SU-DHL-6 (cell line): ENCODE measurements at regions not wholly inside any gene's neighbourhood (a gene's known extent, or its start where the extent isn't known, plus 50 kb on each side); places are given as distances from the start of the nearest gene placed in this dataset.

Source experiments
- H2AFZ ChIP-seq: fragments of 200-600 bp; sonication (generic); 2 replicates; pipeline ENCODE4 v1.6.1; 2014; ENCODE audit warnings: low read depth, mild to moderate bottlenecking, moderate library complexity, mixed read lengths, antibody characterized with exemption, low read length; ENCODE audit not compliant: severe bottlenecking
- H3F3A ChIP-seq: fragments of 200-600 bp; shearing (Covaris generic); 2 replicates; pipeline ENCODE4 v1.6.0; 2016; ENCODE audit warnings: antibody characterized with exemption, mild to moderate bottlenecking; ENCODE audit not compliant: insufficient read depth
- H3K27ac ChIP-seq: fragments of 200-600 bp; sonication (generic); 2 replicates; pipeline ENCODE4 v1.5.1; 2016; ENCODE audit warnings: low read depth, mild to moderate bottlenecking, low read length, moderate library complexity, mixed read lengths
- H3K27me3 ChIP-seq: fragments of 200-600 bp; sonication (generic), shearing (Covaris generic); 2 replicates; pipeline ENCODE4 v1.6.0; 2014; ENCODE audit warnings: mild to moderate bottlenecking, low read length
- H3K36me3 ChIP-seq: fragments of 200-600 bp; sonication (generic); 2 replicates; pipeline ENCODE4 v1.6.1; 2014; ENCODE audit warnings: mild to moderate bottlenecking, low read length, mixed read lengths
- H3K4me2 ChIP-seq: fragments of 300-600, 200-600 bp; shearing (Covaris generic), sonication (generic); 2 replicates; pipeline ENCODE4 v1.6.0; 2014; ENCODE audit warnings: low read length, low read depth, mild to moderate bottlenecking; ENCODE audit not compliant: poor library complexity, severe bottlenecking
- H3K4me3 ChIP-seq: fragments of 200-600 bp; sonication (generic); 2 replicates; pipeline ENCODE4 v1.5.1; 2014; ENCODE audit warnings: antibody characterized with exemption, low read length, mild to moderate bottlenecking, mixed read lengths; ENCODE audit not compliant: insufficient read depth, poor library complexity, severe bottlenecking
- H3K79me2 ChIP-seq: fragments of 200-600 bp; sonication (generic); 2 replicates; pipeline ENCODE4 v1.6.1; 2014; ENCODE audit warnings: mild to moderate bottlenecking, low read length, moderate library complexity; ENCODE audit not compliant: insufficient read depth
- H3K9ac ChIP-seq: fragments of 200-600 bp; sonication (generic); 2 replicates; pipeline ENCODE4 v1.7.0; 2014; ENCODE audit warnings: mild to moderate bottlenecking, low read length
- H3K9me2 ChIP-seq: fragments of 200-600 bp; sonication (generic); replicated peaks from 2 replicates; pipeline ENCODE4 v1.6.1; 2014; ENCODE audit warnings: low read length; ENCODE audit not compliant: insufficient read depth
- H3K9me3 ChIP-seq: fragments of 200-600 bp; sonication (generic); 2 replicates; pipeline ENCODE4 v1.6.1; 2014; ENCODE audit warnings: low read length, mixed read lengths; ENCODE audit not compliant: insufficient read depth
- H4K20me1 ChIP-seq: fragments of 200-600 bp; sonication (generic); 2 replicates; pipeline ENCODE4 v1.6.1; 2014; ENCODE audit warnings: low read depth, mild to moderate bottlenecking, antibody characterized with exemption, low read length, moderate library complexity, mixed read lengths
- EZH2phosphoT487 ChIP-seq: fragments of 200-600 bp; sonication (generic), shearing (Covaris generic); conservative IDR thresholded peaks from 2 replicates; pipeline ENCODE4 v1.6.1; 2018; ENCODE audit warnings: mild to moderate bottlenecking, antibody characterized with exemption, low read length, moderate library complexity, mixed read lengths
- TF ChIP-seq, protein P1 (sequence below): fragments of 200-600 bp; sonication (generic); IDR thresholded peaks from one replicate; pipeline ENCODE4 v1.5.1; 2017; ENCODE audit warnings: antibody characterized with exemption, mild to moderate bottlenecking, low read length, moderate library complexity; ENCODE audit not compliant: insufficient read depth, poor library complexity, severe bottlenecking

DNA sequence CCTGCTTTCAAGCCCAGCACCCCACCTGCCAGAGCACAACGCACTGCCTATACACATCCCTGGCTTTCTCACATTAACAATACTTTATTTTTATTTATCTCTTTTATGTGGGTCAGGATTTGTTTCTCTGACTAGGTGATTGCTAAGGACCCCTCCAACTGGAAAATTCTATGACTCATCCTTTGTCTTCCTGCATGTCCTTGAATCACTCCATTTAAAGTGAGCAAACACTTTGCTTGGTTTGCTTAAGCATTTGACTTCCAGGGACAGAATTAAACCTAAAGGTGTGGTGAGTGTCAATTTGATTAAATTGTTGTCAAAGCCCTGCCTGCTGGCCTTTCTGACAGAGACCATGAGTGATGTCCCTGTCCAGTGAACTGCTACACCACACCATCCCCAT lies 536.5 kb upstream of the BRINP1 start:
- TF ChIP-seq EZH2phosphoT487: no peak
- TF ChIP-seq, protein P1, sequence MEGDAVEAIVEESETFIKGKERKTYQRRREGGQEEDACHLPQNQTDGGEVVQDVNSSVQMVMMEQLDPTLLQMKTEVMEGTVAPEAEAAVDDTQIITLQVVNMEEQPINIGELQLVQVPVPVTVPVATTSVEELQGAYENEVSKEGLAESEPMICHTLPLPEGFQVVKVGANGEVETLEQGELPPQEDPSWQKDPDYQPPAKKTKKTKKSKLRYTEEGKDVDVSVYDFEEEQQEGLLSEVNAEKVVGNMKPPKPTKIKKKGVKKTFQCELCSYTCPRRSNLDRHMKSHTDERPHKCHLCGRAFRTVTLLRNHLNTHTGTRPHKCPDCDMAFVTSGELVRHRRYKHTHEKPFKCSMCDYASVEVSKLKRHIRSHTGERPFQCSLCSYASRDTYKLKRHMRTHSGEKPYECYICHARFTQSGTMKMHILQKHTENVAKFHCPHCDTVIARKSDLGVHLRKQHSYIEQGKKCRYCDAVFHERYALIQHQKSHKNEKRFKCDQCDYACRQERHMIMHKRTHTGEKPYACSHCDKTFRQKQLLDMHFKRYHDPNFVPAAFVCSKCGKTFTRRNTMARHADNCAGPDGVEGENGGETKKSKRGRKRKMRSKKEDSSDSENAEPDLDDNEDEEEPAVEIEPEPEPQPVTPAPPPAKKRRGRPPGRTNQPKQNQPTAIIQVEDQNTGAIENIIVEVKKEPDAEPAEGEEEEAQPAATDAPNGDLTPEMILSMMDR: no peak
- H4K20me1 ChIP-seq: no peaks in the 10 kb centered on the region

GRCh38 chr9:119903851-119904250 lies 534.6 kb upstream of the BRINP1 start:
- Histone ChIP-seq H3K4me3 (no peak overlapping the region), H3K4me2 (no peak overlapping the region), H3K27ac (no peak overlapping the region), H3K9me3 (no peaks in the 10 kb centered on the region), H3F3A (no peaks in the 10 kb centered on the region), H4K20me1 (no peaks in the 10 kb centered on the region), H3K9me2 (no peaks in the 10 kb centered on the region), H2AFZ (no peak overlapping the region), H3K27me3 (no peaks in the 10 kb centered on the region), H3K79me2 (no peaks in the 10 kb centered on the region), H3K9ac (no peak overlapping the region), H3K36me3 (no peaks in the 10 kb centered on the region)
- no peak for TF ChIP-seq EZH2phosphoT487
- TF ChIP-seq, protein P1: no peak

More for the DNA sequence above, 536.5 kb upstream of the BRINP1 start:
- Histone ChIP-seq H2AFZ (no peak overlapping the region), H3K9ac (no peak overlapping the region), H3K27me3 (no peaks in the 10 kb centered on the region), H3K79me2 (no peaks in the 10 kb centered on the region), H3K36me3 (no peaks in the 10 kb centered on the region), H3K4me2 (no peak overlapping the region), H3K27ac (no peak overlapping the region), H3K9me2 (no peaks in the 10 kb centered on the region), H3F3A (no peaks in the 10 kb centered on the region), H3K9me3 (no peaks in the 10 kb centered on the region), H3K4me3 (no peak overlapping the region)

- Histone ChIP-seq H3K4me3 (no peak overlapping the region), H3K9me3 (no peaks in the 10 kb centered on the region), H3K27ac (no peak overlapping the region), H3K9me2 (no peaks in the 10 kb centered on the region), H3K27me3 (no peaks in the 10 kb centered on the region), H3K4me2 (no peak overlapping the region), H3K9ac (no peak overlapping the region), H3F3A (no peaks in the 10 kb centered on the region), H3K36me3 (no peaks in the 10 kb centered on the region), H4K20me1 (no peaks in the 10 kb centered on the region), H2AFZ (no peak overlapping the region), H3K79me2 (no peaks in the 10 kb centered on the region)
- no peak for TF ChIP-seq EZH2phosphoT487
- TF ChIP-seq, protein P1: no peak
These were observed 533.4 kb upstream of the BRINP1 start for GRCh38 chr9:119902611-119903010.

DNA sequence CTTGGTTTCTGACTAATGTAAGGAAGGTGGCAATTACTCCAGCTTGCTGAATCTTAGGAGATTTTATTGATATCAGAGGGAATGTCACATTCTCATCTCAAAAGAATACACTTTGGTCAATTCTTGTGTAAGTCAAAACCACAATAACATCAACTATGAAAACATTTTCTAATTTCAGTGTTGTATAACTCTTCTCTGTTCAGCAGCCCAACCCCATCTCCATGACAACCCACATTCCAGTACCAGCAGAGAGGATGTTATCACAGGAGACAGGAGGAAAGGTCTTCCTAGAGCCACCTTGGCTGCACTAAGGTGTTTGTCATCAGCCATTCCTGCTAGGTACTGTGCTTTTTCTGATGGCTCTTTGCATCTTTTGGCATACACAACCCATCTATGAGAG lies 529.1 kb upstream of the BRINP1 start:
- TF ChIP-seq, protein P1: no peak
- TF ChIP-seq EZH2phosphoT487: no peak
- Histone ChIP-seq H3K9me2 (no peaks in the 10 kb centered on the region), H3K79me2 (no peaks in the 10 kb centered on the region), H3K4me3 (no peak overlapping the region), H3K9ac (no peak overlapping the region), H3K9me3 (no peaks in the 10 kb centered on the region), H3K27ac (no peak overlapping the region), H2AFZ (no peak overlapping the region), H4K20me1 (no peaks in the 10 kb centered on the region), H3K4me2 (no peak overlapping the region), H3F3A (no peaks in the 10 kb centered on the region), H3K27me3 (no peaks in the 10 kb centered on the region), H3K36me3 (no peaks in the 10 kb centered on the region)
